IPS DF 6.9 (cell line): ENCODE measurements at regions not wholly inside any gene's neighbourhood (a gene's known extent, or its start where the extent isn't known, plus 50 kb on each side); places are given as distances from the start of the nearest gene placed in this dataset.

Experiments used
- DNase-seq: peaks from one replicate; pipeline ENCODE4 v3.0.0-alpha.2; 2013; ENCODE audit warnings: low read depth, low spot score
- H3K27ac ChIP-seq: one replicate; pipeline ENCODE4 v1.5.1; 2013; ENCODE audit warnings: low read length, control low read depth
- H3K27me3 ChIP-seq: 2 replicates; pipeline ENCODE4 v1.6.1; 2013; ENCODE audit warnings: mild to moderate bottlenecking, low read length; ENCODE audit not compliant: control insufficient read depth, insufficient read depth
- H3K36me3 ChIP-seq: 2 replicates; pipeline ENCODE4 v1.6.1; 2013; ENCODE audit warnings: low read length; ENCODE audit not compliant: control insufficient read depth, insufficient read depth
- H3K4me1 ChIP-seq: 2 replicates; pipeline ENCODE4 v1.6.1; 2013; ENCODE audit warnings: low read length; ENCODE audit not compliant: control insufficient read depth, insufficient read depth
- H3K4me3 ChIP-seq: 2 replicates; pipeline ENCODE4 v1.5.1; 2013; ENCODE audit warnings: mild to moderate bottlenecking, low read length
- H3K9me3 ChIP-seq: 2 replicates; pipeline ENCODE4 v1.6.1; 2013; ENCODE audit warnings: low read length, inconsistent platforms; ENCODE audit not compliant: control insufficient read depth, insufficient read depth
- WGBS: extraction: QIAGEN DNeasy Blood & Tissue Kit; methylation state at CpG from one replicate; pipeline ENCODE4 v1.1.7; 2013; ENCODE audit warnings: mixed read lengths, missing lambda C conversion rate; ENCODE audit not compliant: insufficient read length, insufficient coverage; 5-methylcytosine and 5-hydroxymethylcytosine counted together

DNA sequence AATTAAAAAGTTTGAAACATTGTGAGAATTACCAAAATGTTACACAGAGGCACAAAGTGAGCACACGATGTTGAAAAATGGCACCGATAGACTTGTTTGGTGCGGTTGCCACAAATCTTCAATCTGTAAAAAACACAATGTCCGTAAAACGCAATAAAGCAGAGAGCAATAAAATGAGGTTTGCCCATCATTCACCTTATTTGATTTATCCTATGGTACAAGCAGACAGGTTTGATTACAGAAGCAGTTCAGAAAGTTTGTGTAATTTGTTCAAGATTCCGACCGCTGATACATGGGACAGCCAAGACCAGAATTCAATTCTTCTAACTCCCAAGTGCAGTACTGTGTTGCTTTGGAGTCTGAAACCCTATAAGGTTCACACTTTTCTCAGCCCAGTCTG lies 318.3 kb upstream of the PROX1 start:
- no peaks in the 10 kb centered on the region for H3K36me3 ChIP-seq
- no peak for DNase-seq
- H3K4me1 ChIP-seq: peaks cover 6% of the 10 kb centered on the region
- no peaks in the 10 kb centered on the region for H3K9me3 ChIP-seq
- H3K4me3 ChIP-seq: no peak overlapping the region
- no CpG with 5 or more reads among the region's 7 CpGs for WGBS
- no peaks in the 10 kb centered on the region for H3K27me3 ChIP-seq
- H3K27ac ChIP-seq: no peak overlapping the region

DNA sequence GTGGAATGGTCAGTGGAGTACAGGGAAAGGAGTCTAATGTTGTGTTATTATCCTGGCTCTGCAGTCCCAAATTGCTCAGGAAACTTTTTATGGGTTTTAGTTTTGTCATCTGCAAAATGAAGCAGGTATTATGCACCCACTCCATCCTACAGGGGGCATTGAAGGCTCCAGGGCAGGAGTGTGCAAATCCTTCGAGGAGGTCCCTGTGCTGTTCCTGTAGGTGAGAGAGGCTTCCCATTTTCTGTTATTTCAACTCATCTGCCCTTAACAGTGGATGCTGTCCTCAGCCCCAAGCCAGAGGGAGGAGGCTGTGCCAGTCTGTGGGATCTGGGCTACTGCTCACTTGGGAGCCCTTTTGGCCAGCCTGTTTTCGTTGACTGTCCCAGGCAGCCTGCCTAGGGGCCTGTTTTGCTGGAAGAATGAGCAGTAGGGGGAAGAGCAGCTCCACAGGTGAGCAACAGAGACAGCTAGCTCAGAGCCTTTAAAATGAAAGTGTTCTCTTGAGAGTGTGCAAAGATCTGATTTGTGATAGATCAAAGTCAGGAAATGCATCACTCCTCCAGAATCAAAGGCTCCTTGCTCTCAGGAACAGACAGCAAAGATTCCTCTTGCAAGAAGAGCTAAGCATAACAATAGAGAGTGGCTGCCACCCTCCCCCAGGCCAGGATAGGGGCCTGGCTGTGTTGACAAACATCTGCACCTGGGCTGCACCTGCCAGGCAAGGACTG lies 317.6 kb upstream of the PROX1 start:
- Histone ChIP-seq H3K27me3 (no peaks in the 10 kb centered on the region), H3K9me3 (no peaks in the 10 kb centered on the region), H3K27ac (no peak overlapping the region), H3K4me3 (no peak overlapping the region), H3K4me1 (peaks cover 6% of the 10 kb centered on the region), H3K36me3 (no peaks in the 10 kb centered on the region)
- WGBS: no CpG with 5 or more reads among the region's 2 CpGs
- DNase-seq: peak; percentile 43

GRCh38 chr1:213670692-213671023 lies 317.1 kb upstream of the PROX1 start:
- H3K27me3 ChIP-seq: no peaks in the 10 kb centered on the region
- no peaks in the 10 kb centered on the region for H3K9me3 ChIP-seq
- no peaks in the 10 kb centered on the region for H3K36me3 ChIP-seq
- H3K4me3 ChIP-seq: no peak overlapping the region
- no CpG with 5 or more reads among the region's 1 CpG for WGBS
- H3K4me1 ChIP-seq: peaks cover 6% of the 10 kb centered on the region
- DNase-seq: no peak
- H3K27ac ChIP-seq: no peak overlapping the region

DNA sequence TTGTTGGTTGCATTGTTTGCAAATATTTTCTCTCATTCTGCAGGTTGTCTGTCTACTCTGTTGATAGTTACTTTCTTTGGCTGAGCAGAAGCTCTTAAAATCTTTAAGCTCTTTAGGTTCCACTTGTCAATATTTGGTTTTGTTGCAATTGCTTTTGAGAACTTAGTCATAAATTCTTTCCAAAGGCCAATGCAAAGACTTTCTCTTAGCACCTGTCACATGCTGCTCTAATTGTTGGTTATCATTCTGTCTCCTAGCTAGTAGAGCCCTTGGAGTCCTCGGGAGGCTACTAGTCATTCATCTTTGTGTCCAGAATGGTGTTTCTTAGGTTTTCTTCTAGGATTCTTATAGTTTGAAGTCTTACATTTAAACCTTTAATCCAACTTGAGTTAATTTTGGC lies 312.7 kb upstream of the PROX1 start:
- no peaks in the 10 kb centered on the region for H3K27me3 ChIP-seq
- no CpG with 5 or more reads among the region's 1 CpG for WGBS
- H3K4me3 ChIP-seq: no peak overlapping the region
- no peaks in the 10 kb centered on the region for H3K9me3 ChIP-seq
- H3K27ac ChIP-seq: no peak overlapping the region
- no peaks in the 10 kb centered on the region for H3K36me3 ChIP-seq
- DNase-seq: no peak
- H3K4me1 ChIP-seq: peaks cover 3% of the 10 kb centered on the region; the same call in 1 of the 2 replicates

- no CpG with 5 or more reads among the region's 2 CpGs for WGBS
- Histone ChIP-seq H3K27me3 (no peaks in the 10 kb centered on the region), H3K27ac (no peak overlapping the region), H3K9me3 (no peaks in the 10 kb centered on the region), H3K36me3 (no peaks in the 10 kb centered on the region), H3K4me1 (no peaks in the 10 kb centered on the region), H3K4me3 (no peak overlapping the region)
- no peak for DNase-seq
These were observed 311.0 kb upstream of the PROX1 start for GRCh38 chr1:213676736-213677135.

DNA sequence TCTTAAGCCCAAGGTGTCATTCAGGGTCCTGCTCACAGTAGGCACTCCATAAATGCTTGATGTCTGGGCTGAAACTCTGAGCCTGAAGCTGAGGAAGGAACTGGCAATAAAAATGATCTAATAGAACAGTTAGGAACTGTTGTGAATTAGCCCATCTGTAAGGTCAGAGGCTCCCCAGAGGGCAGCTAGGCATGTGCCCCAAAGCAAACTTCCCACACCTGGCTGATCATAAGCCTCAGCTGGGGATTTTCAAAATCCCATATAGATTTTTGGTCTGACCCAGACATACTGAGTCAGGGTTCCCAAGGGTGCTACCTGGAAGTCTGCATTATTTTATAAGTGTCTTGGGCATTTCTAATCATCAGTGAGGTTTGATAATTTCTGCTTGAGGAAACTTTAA lies 309.4 kb upstream of the PROX1 start:
- Histone ChIP-seq H3K27ac (no peak overlapping the region), H3K27me3 (no peaks in the 10 kb centered on the region), H3K4me1 (no peaks in the 10 kb centered on the region), H3K9me3 (no peaks in the 10 kb centered on the region), H3K4me3 (no peak overlapping the region), H3K36me3 (no peaks in the 10 kb centered on the region)
- DNase-seq: no peak

GRCh38 chr1:213678753-213679152 lies 309.0 kb upstream of the PROX1 start:
- Histone ChIP-seq H3K4me1 (no peaks in the 10 kb centered on the region), H3K36me3 (no peaks in the 10 kb centered on the region), H3K27me3 (no peaks in the 10 kb centered on the region), H3K27ac (no peak overlapping the region), H3K4me3 (no peak overlapping the region), H3K9me3 (no peaks in the 10 kb centered on the region)
- DNase-seq: no peak
- WGBS: no CpG with 5 or more reads among the region's 3 CpGs

DNA sequence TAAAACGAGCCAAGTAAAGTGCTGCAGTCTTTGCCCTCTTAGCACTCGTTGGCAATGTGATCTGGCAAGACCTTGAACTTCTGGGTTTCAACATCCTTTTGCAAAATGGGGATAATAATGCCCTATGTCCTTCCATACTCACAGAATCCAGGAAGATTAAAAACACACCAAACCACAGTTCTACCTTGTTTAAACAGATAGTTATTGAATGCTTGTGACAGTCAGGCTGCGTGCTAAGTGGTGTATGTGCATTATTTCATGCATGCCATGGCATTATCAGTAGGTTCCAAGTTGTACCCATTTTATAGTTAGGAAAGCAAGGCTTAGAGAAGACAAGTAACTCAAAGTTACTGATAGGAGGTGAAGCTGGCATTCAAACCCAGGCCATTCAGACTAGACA lies 308.6 kb upstream of the PROX1 start:
- no peaks in the 10 kb centered on the region for H3K4me1 ChIP-seq
- WGBS: no CpG with 5 or more reads among the region's 3 CpGs
- no peaks in the 10 kb centered on the region for H3K27me3 ChIP-seq
- H3K9me3 ChIP-seq: no peaks in the 10 kb centered on the region
- no peak for DNase-seq
- H3K4me3 ChIP-seq: no peak overlapping the region
- H3K27ac ChIP-seq: no peak overlapping the region
- no peaks in the 10 kb centered on the region for H3K36me3 ChIP-seq

DNA sequence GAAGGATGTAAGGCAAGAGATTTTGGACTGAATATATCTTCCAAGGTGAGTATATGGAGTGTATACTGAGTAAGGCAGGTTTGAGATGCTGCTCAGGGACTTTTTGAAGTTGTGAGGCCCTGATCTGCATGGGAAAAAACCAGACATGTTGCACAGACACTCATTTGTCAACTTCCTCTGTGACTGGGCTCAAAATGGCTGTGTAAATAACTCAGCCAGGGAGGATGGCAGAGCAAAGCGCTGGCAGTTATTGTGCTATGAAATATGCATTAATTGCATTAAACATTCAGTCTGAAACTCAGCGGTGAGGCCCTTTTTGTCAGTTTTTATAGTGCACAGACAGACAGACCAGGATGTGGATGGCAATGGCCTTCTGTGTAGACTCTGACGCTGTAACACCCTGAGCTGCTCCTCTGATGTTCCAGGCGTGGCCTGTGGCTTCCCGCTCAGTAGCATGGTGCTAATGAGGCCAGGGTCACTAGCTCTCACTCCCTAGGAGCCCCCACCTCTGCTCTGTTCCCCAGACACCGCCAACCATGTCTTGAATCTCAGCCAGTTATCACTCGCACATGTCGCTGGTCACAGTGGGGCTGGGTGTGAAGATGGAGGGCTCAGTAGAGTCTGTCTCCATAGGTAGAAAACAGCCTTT lies 307.0 kb upstream of the PROX1 start:
- WGBS: no CpG with 5 or more reads among the region's 8 CpGs
- no peaks in the 10 kb centered on the region for H3K36me3 ChIP-seq

GRCh38 chr1:213681788-213682340 lies 305.9 kb upstream of the PROX1 start:
- 100% methylated on average over 1 of the region's 3 CpGs for WGBS
- Histone ChIP-seq H3K9me3 (no peaks in the 10 kb centered on the region), H3K36me3 (no peaks in the 10 kb centered on the region), H3K4me3 (no peak overlapping the region), H3K27me3 (no peaks in the 10 kb centered on the region), H3K27ac (no peak overlapping the region), H3K4me1 (no peaks in the 10 kb centered on the region)
- DNase-seq: no peak

More for the DNA sequence above, 307.0 kb upstream of the PROX1 start:
- H3K4me1 ChIP-seq: no peaks in the 10 kb centered on the region
- no peak overlapping the region for H3K27ac ChIP-seq
- H3K9me3 ChIP-seq: no peaks in the 10 kb centered on the region
- no peaks in the 10 kb centered on the region for H3K27me3 ChIP-seq
- no peak for DNase-seq
- H3K4me3 ChIP-seq: no peak overlapping the region

DNA sequence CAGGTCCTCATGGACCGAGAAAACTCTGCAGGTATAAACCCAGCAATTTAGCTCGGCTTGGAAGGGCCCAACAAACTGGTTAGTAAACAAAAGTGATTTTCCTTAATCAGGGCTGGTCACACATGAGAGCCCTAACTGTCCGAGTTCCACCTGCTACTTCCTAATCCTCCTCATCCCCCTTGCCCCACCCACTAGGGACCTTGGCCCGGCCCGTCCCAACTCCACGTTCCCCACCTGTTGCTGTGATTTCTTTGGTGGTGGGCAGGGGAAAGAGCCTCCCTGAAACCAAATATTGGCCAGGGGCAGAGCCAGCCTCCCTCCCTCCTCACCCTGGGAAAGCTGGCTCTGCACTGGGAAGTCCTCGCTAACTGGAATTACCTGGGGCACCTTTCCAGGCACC lies 304.2 kb upstream of the PROX1 start:
- Histone ChIP-seq H3K4me1 (no peaks in the 10 kb centered on the region), H3K36me3 (no peaks in the 10 kb centered on the region), H3K4me3 (no peak overlapping the region), H3K9me3 (no peaks in the 10 kb centered on the region), H3K27ac (no peak overlapping the region), H3K27me3 (no peaks in the 10 kb centered on the region)
- no peak for DNase-seq
- no CpG with 5 or more reads among the region's 7 CpGs for WGBS
